MCF 10A (cell line): ENCODE measurements at regions not wholly inside any gene's neighbourhood (a gene's known extent, or its start where the extent isn't known, plus 50 kb on each side); places are given as distances from the start of the nearest gene placed in this dataset.

Experiments
- BruUV-seq: library from RNA; stranded (reverse); fragments of 400-500 nt; replicated peaks from 2 replicates; lab custom pipeline; 2021; lab: Mats Ljungman, UMichigan
- CTCF ChIA-PET: fragments of 300-600 bp; sonication (Branson Sonifier 250); formaldehyde crosslinking; extraction: SDS; loops from one replicate; lab custom pipeline; 2021; ENCODE audit warnings: antibody characterized with exemption, inconsistent platforms; lab: Yijun Ruan, JAX
- POLR2A ChIA-PET: fragments of 300-600, 350-650 bp; sonication (Branson Sonifier 250); formaldehyde crosslinking; extraction: SDS; loops from one replicate; lab custom pipeline; 2020; ENCODE audit warnings: antibody characterized with exemption, inconsistent platforms; lab: Yijun Ruan, JAX
- DNase-seq: peaks from one replicate; pipeline ENCODE4 v3.0.0-alpha.2; 2018; ENCODE audit not compliant: unreplicated experiment
- H3K27ac Mint-ChIP-seq: one replicate; pipeline ENCODE4 v1.8.0; 2022; ENCODE audit warnings: mild to moderate bottlenecking, low read depth, mixed read lengths; ENCODE audit not compliant: unreplicated experiment
- H3K27me3 Mint-ChIP-seq: one replicate; pipeline ENCODE4 v1.8.0; 2022; ENCODE audit warnings: mixed read lengths; ENCODE audit not compliant: insufficient read depth, unreplicated experiment
- H3K36me3 Mint-ChIP-seq: one replicate; pipeline ENCODE4 v1.8.0; 2022; ENCODE audit warnings: mild to moderate bottlenecking, moderate library complexity, mixed read lengths; ENCODE audit not compliant: insufficient read depth, unreplicated experiment
- H3K4me1 Mint-ChIP-seq: one replicate; pipeline ENCODE4 v1.8.0; 2022; ENCODE audit warnings: mixed read lengths; ENCODE audit not compliant: insufficient read depth, unreplicated experiment
- H3K4me3 Mint-ChIP-seq: one replicate; pipeline ENCODE4 v1.8.0; 2022; ENCODE audit warnings: mild to moderate bottlenecking, moderate library complexity, mixed read lengths; ENCODE audit not compliant: unreplicated experiment
- H3K9me3 Mint-ChIP-seq: one replicate; pipeline ENCODE4 v1.8.0; 2022; ENCODE audit warnings: mixed read lengths; ENCODE audit not compliant: unreplicated experiment
- intact Hi-C: fragments of 100-400 bp; cut with micrococcal nuclease; formaldehyde crosslinking; loops from 2 replicates; pipeline ENCODE4 v1.14.1; 2022
- TF ChIP-seq, protein P1 (sequence below): fragments of 200-600 bp; IDR thresholded peaks from one replicate; pipeline ENCODE4 v1.8.0; 2022; ENCODE audit warnings: antibody characterized with exemption, mild to moderate bottlenecking; ENCODE audit not compliant: unreplicated experiment

- CTCF ChIA-PET: interaction anchor here (0.9 kb wide), 1 partner anchor 25 kb away, joined by 4 read pairs; no protein-coding TSS in a partner anchor
- Mint-ChIP-seq H3K36me3 (no peaks in the 10 kb centered on the region), H3K27me3 (no peaks in the 10 kb centered on the region), H3K27ac (no peak overlapping the region), H3K9me3 (no peaks in the 10 kb centered on the region), H3K4me1 (peaks cover 19% of the 10 kb centered on the region), H3K4me3 (no peak overlapping the region)
- TF ChIP-seq, protein P1, sequence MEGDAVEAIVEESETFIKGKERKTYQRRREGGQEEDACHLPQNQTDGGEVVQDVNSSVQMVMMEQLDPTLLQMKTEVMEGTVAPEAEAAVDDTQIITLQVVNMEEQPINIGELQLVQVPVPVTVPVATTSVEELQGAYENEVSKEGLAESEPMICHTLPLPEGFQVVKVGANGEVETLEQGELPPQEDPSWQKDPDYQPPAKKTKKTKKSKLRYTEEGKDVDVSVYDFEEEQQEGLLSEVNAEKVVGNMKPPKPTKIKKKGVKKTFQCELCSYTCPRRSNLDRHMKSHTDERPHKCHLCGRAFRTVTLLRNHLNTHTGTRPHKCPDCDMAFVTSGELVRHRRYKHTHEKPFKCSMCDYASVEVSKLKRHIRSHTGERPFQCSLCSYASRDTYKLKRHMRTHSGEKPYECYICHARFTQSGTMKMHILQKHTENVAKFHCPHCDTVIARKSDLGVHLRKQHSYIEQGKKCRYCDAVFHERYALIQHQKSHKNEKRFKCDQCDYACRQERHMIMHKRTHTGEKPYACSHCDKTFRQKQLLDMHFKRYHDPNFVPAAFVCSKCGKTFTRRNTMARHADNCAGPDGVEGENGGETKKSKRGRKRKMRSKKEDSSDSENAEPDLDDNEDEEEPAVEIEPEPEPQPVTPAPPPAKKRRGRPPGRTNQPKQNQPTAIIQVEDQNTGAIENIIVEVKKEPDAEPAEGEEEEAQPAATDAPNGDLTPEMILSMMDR: no peak
- POLR2A ChIA-PET: interaction anchor here (0.6 to 1.1 kb wide), 4 partner anchors 16 to 51 kb away, joined by 3 to 4 read pairs (median 4); no protein-coding TSS in a partner anchor
- no peak for DNase-seq
- intact Hi-C loops: no loop called here
- no TSS peak for BruUV-seq
Observed at GRCh38 chr6:143619824-143620401, 57.9 kb upstream of the PHACTR2 start.

DNA sequence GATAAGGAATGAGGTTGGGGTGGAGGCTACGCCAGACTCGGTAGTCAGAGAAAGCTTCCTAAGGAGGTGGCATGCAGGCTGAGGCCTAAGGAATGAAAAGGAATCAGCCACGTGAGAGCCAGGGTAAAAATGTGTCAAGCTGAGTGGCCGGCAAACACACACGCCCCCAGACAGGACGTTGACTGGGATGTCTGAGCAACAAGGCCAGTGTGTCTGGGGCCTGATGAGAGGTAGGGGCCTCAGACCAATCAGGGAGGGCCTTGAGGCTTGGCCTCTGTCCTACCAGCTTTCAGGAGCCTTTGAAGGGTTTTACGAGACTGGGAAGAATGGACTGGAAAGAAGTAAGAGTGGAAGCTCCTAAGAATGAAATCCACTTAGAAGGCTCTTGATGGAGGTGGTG is 61.0 kb upstream of the PHACTR2 start:
- Mint-ChIP-seq H3K27ac (no peak overlapping the region), H3K9me3 (no peaks in the 10 kb centered on the region), H3K36me3 (no peaks in the 10 kb centered on the region), H3K4me3 (no peak overlapping the region), H3K27me3 (no peaks in the 10 kb centered on the region), H3K4me1 (peaks cover 9% of the 10 kb centered on the region)
- intact Hi-C loops: no loop called here
- CTCF ChIA-PET: no interaction called here
- POLR2A ChIA-PET: interaction anchor here (0.5 kb wide), 1 partner anchor 34 kb away, joined by 3 read pairs; no protein-coding TSS in a partner anchor
- no peak for DNase-seq
- no TSS peak for BruUV-seq
- TF ChIP-seq, protein P1: no peak

GRCh38 chr6:143615785-143616184 is 62.0 kb upstream of the PHACTR2 start:
- Mint-ChIP-seq H3K27ac (no peak overlapping the region), H3K27me3 (no peaks in the 10 kb centered on the region), H3K4me1 (peaks cover 2% of the 10 kb centered on the region), H3K9me3 (no peaks in the 10 kb centered on the region), H3K36me3 (no peaks in the 10 kb centered on the region), H3K4me3 (no peak overlapping the region)
- TF ChIP-seq, protein P1: no peak
- no peak for DNase-seq
- intact Hi-C loops: no loop called here
- CTCF ChIA-PET: no interaction called here
- no TSS peak for BruUV-seq
- POLR2A ChIA-PET: interaction anchor here (0.9 kb wide), 1 partner anchor 15 kb away, joined by 3 read pairs; no protein-coding TSS in a partner anchor

- POLR2A ChIA-PET: no interaction called here
- H3K4me1 Mint-ChIP-seq: no peaks in the 10 kb centered on the region
- no peak for DNase-seq
- no peaks in the 10 kb centered on the region for H3K36me3 Mint-ChIP-seq
- BruUV-seq: no TSS peak
- CTCF ChIA-PET: no interaction called here
- intact Hi-C loops: no loop called here
- no peaks in the 10 kb centered on the region for H3K9me3 Mint-ChIP-seq
- no peak overlapping the region for H3K27ac Mint-ChIP-seq
- H3K27me3 Mint-ChIP-seq: no peaks in the 10 kb centered on the region
- no peak overlapping the region for H3K4me3 Mint-ChIP-seq
- TF ChIP-seq, protein P1: no peak
Observed at GRCh38 chr6:143614235-143614634, 63.5 kb upstream of the PHACTR2 start.
